Activated CD8-positive, alpha-beta memory T cell treated with anti-CD3 and anti-CD28 coated beads, Interleukin-2, amount 50 U/mL, for 24 hours (primary cell): ENCODE measurements at regions not wholly inside any gene's neighbourhood (a gene's known extent, or its start where the extent isn't known, plus 50 kb on each side); places are given as distances from the start of the nearest gene placed in this dataset.
"Not testable (repeated sequence)": the region's sequence is repeated elsewhere in the genome, so short reads cannot be mapped to it uniquely, and the experiment has no call there.

Experiments used
- DNase-seq: peaks from one replicate; pipeline ENCODE4 v3.0.0-alpha.2; 2020; ENCODE audit errors: extremely low read depth

GRCh38 chr9:65395121-65395520 lies 110.1 kb upstream of the FOXD4L5 start:
- not testable (repeated sequence) for DNase-seq

DNA sequence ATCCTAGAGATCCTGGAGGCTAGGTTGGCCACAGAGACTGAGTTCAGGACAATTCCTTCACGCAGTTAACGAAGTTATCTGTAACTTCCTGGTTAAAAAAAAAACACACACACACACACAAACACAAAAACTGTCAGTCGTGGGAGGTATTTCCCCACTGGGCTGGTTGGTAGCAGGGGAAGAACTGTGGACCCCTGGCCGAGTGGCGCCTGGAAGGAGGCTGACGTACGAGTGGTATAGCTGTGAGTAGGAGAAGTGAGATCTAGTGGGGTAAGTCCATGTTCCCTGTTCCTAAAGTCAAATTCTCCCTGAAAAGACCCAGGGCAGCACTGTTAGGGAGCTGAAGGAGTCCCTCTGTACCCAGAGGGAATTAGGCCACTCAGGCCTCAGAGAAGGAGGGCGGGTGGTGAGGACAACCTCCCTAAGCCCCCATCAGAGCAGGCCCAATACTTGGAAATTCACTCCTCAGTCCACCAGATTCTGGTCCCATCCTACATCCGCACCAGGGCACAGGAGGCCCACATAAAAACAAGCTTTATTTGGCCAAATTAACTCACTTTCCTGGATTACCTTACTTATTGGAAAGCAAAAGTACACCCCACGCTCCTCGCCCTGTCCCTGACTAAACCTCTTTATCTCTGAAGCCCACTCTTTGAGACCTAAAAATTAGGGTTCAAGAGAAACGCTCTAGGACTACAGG lies 108.3 kb upstream of the FOXD4L5 start:
- not testable (repeated sequence) for DNase-seq

- not testable (repeated sequence) for DNase-seq
Measured at GRCh38 chr9:65392611-65393010, 107.6 kb upstream of the FOXD4L5 start.

GRCh38 chr9:65389710-65390109 lies 104.7 kb upstream of the FOXD4L5 start:
- not testable (repeated sequence) for DNase-seq

- not testable (repeated sequence) for DNase-seq
Measured at GRCh38 chr9:65389216-65389615, 104.2 kb upstream of the FOXD4L5 start.

GRCh38 chr9:65386699-65387098 lies 101.7 kb upstream of the FOXD4L5 start:
- peak; percentile 25 for DNase-seq

- DNase-seq = not testable (repeated sequence)
Measured at GRCh38 chr9:65386191-65386590, 101.2 kb upstream of the FOXD4L5 start.

- not testable (repeated sequence) for DNase-seq
Measured at GRCh38 chr9:65385655-65386024, 100.6 kb upstream of the FOXD4L5 start.

- not testable (repeated sequence) for DNase-seq
Measured at GRCh38 chr9:65384759-65385654, 100.0 kb upstream of the FOXD4L5 start.

DNA sequence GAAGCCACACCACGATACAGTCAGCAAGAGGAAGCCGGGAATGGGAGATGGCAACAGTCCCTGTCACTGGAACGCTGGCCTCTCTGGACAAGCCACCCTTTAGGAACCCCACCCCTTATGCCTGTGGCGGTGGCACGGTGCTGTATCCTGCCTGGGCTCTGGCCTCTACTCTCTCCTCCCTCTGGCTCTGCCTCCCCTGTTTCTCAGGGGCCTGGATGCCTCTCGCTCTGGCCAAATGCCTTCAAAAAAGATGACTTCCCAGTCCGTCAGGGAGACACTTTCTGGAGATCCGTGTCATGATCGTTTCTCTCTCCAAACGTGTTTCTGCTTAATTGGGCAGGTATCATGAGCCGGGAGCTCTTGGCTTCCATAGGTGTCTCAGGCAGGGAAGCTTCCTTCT lies 99.1 kb upstream of the FOXD4L5 start:
- not testable (repeated sequence) for DNase-seq

DNA sequence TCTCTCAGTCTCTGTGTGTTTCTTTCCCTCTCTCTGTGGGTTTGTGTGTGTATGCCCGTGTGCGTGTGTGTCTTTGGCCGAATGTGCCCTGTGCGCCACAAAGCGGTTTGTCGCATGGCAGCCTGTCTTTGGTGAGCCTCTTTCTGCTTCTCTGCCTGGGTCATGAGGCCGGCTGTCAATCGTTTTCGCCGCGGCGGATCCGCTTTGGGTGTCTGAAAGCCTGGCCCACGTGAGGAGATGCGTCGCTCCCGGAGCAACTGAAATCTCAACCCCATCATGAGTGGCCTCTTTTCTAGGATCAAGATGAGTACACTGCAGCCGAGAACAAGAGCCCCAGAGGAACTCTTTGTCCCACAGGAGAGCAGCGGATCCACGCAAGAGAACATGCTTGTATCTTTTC lies 98.6 kb upstream of the FOXD4L5 start:
- DNase-seq = not testable (repeated sequence)

GRCh38 chr9:65382701-65383318 lies 97.8 kb upstream of the FOXD4L5 start:
- DNase-seq = not testable (repeated sequence)
